H1 (cell line): ENCODE measurements at regions not wholly inside any gene's neighbourhood (a gene's known extent, or its start where the extent isn't known, plus 50 kb on each side); places are given as distances from the start of the nearest gene placed in this dataset.

ENCODE experiments used
- ASH2L ChIP-seq: fragments of 200-600, 300-600 bp; sonication (generic); IDR thresholded peaks from one replicate; pipeline ENCODE4 v1.7.1; 2017; ENCODE audit warnings: low read length
- BACH1 ChIP-seq: IDR thresholded peaks from 2 replicates; pipeline ENCODE4 v1.6.1; 2012; ENCODE audit warnings: low read length, improper control_type of control experiment
- CHD2 ChIP-seq: IDR thresholded peaks from 2 replicates; pipeline ENCODE4 v1.6.1; 2012; ENCODE audit warnings: low read length, improper control_type of control experiment
- CREB1 ChIP-seq: IDR thresholded peaks from 2 replicates; pipeline ENCODE4 v1.6.1; 2012; ENCODE audit warnings: inconsistent platforms
- EGR1 ChIP-seq: IDR thresholded peaks from 2 replicates; pipeline ENCODE4 v1.6.1; 2011; ENCODE audit warnings: low read depth, low read length, borderline replicate concordance
- GTF2F1 ChIP-seq: IDR thresholded peaks from 2 replicates; pipeline ENCODE4 v1.6.1; 2012; ENCODE audit warnings: low read depth, low read length, improper control_type of control experiment, borderline replicate concordance
- JUN ChIP-seq: IDR thresholded peaks from 2 replicates; pipeline ENCODE4 v1.6.1; 2011; ENCODE audit warnings: low read depth, mild to moderate bottlenecking, improper control_type of control experiment, low read length
- RAD21 ChIP-seq, 2 experiments: IDR thresholded peaks in 1 of 2; conservative IDR thresholded peaks in 1 of 2; 2 replicates each; pipeline ENCODE4 v1.6.1; 2011; ENCODE audit warnings: low read depth in 2 of 2, low read length in 2 of 2, improper control_type of control experiment in 1 of 2, inconsistent platforms in 1 of 2, mild to moderate bottlenecking in 1 of 2, moderate library complexity in 1 of 2
- RFX5 ChIP-seq: IDR thresholded peaks from 2 replicates; pipeline ENCODE4 v1.6.1; 2011; ENCODE audit warnings: low read depth, low read length, improper control_type of control experiment, borderline replicate concordance
- RXRA ChIP-seq: IDR thresholded peaks from 2 replicates; pipeline ENCODE4 v1.6.1; 2011; ENCODE audit warnings: low read depth, mild to moderate bottlenecking, low read length, moderate library complexity; ENCODE audit not compliant: insufficient read depth
- SAP30 ChIP-seq: fragments of 300-600 bp; sonication (generic); IDR thresholded peaks from 2 replicates; pipeline ENCODE4 v1.7.1; 2012; ENCODE audit warnings: low read length, moderate library complexity, mild to moderate bottlenecking, inconsistent platforms; ENCODE audit not compliant: insufficient read depth, insufficient replicate concordance
- SIX5 ChIP-seq: IDR thresholded peaks from 2 replicates; pipeline ENCODE4 v1.6.1; 2011; ENCODE audit warnings: mild to moderate bottlenecking, low read depth, low read length
- SP2 ChIP-seq: IDR thresholded peaks from 2 replicates; pipeline ENCODE4 v1.6.1; 2012; ENCODE audit warnings: mild to moderate bottlenecking, low read length, inconsistent platforms
- ZNF274 ChIP-seq: IDR thresholded peaks from 2 replicates; pipeline ENCODE4 v1.7.0; 2012; ENCODE audit warnings: low read length, borderline replicate concordance; ENCODE audit errors: extremely low read depth
- TF ChIP-seq, protein P1 (sequence below): IDR thresholded peaks from 2 replicates; pipeline ENCODE4 v1.6.1; 2012; ENCODE audit warnings: inconsistent platforms
- TF ChIP-seq, protein P2 (sequence below), 3 experiments: IDR thresholded peaks; 1 replicate in 2 of 3; 2 replicates in 1 of 3; pipeline versions ENCODE4 v1.5.1 to v1.6.1; 2011; ENCODE audit warnings: low read length in 3 of 3, mild to moderate bottlenecking in 3 of 3, inconsistent platforms in 2 of 3, low read depth in 1 of 3, moderate library complexity in 1 of 3; ENCODE audit not compliant: insufficient read depth in 1 of 3; ENCODE audit errors: control extremely low read depth in 1 of 3
- TF ChIP-seq, protein P3 (sequence below): IDR thresholded peaks from 2 replicates; pipeline ENCODE4 v1.6.1; 2011; ENCODE audit warnings: low read depth, mild to moderate bottlenecking, low read length; ENCODE audit not compliant: insufficient read depth

DNA sequence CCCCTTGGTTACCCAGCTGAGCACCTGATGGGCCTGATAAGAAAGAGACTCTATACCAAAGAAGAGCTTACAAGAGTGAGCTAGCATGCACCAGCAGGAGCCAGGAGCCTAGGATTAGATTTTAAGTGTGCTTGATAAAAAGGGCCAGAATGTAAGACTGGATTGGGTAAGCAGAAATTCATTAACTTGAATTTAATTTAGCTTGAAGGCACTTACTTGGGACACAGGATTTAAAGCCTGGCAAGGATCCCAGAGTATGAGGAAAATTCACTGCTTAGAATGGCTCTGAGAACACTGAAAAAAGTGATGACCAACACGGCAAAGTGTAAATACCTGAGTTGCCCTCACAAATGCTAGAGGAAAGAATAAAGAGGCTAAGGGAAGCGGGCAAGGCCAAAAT, 91.3 kb upstream of the RBBP8 start (continued):
- TF ChIP-seq, protein P1, sequence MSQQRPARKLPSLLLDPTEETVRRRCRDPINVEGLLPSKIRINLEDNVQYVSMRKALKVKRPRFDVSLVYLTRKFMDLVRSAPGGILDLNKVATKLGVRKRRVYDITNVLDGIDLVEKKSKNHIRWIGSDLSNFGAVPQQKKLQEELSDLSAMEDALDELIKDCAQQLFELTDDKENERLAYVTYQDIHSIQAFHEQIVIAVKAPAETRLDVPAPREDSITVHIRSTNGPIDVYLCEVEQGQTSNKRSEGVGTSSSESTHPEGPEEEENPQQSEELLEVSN, result no peak
- TF ChIP-seq BACH1 (no peak), ASH2L (no peak), CHD2 (no peak), EGR1 (no peak), RFX5 (no peak), SIX5 (no peak), CREB1 (no peak), SP2 (no peak), JUN (no peak), SAP30 (no peak), ZNF274 (no peak), RXRA (no peak), GTF2F1 (no peak), RAD21 (IDR thresholded peaks at IDR 0.05 in 1 of 2, conservative IDR thresholded peaks at IDR 0.05 in 1 of 2; ENCODE audit: low read depth in 2 of 2, low read length in 2 of 2) (no peak)
- TF ChIP-seq, protein P2, sequence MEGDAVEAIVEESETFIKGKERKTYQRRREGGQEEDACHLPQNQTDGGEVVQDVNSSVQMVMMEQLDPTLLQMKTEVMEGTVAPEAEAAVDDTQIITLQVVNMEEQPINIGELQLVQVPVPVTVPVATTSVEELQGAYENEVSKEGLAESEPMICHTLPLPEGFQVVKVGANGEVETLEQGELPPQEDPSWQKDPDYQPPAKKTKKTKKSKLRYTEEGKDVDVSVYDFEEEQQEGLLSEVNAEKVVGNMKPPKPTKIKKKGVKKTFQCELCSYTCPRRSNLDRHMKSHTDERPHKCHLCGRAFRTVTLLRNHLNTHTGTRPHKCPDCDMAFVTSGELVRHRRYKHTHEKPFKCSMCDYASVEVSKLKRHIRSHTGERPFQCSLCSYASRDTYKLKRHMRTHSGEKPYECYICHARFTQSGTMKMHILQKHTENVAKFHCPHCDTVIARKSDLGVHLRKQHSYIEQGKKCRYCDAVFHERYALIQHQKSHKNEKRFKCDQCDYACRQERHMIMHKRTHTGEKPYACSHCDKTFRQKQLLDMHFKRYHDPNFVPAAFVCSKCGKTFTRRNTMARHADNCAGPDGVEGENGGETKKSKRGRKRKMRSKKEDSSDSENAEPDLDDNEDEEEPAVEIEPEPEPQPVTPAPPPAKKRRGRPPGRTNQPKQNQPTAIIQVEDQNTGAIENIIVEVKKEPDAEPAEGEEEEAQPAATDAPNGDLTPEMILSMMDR (IDR thresholded peaks at IDR 0.05; ENCODE audit: control extremely low read depth in 1 of 3, insufficient read depth in 1 of 3, low read depth in 1 of 3, low read length in 3 of 3), result no peak
- TF ChIP-seq, protein P3, sequence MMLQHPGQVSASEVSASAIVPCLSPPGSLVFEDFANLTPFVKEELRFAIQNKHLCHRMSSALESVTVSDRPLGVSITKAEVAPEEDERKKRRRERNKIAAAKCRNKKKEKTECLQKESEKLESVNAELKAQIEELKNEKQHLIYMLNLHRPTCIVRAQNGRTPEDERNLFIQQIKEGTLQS, result no peak
